Spleen (tissue), 11 donors: ENCODE measurements at regions not wholly inside any gene's neighbourhood (a gene's known extent, or its start where the extent isn't known, plus 50 kb on each side); places are given as distances from the start of the nearest gene placed in this dataset.
"Not testable (repeated sequence)": the region's sequence is repeated elsewhere in the genome, so short reads cannot be mapped to it uniquely, and the experiment has no call there.

Experiments
- DNase-seq: peaks from one replicate; pipeline ENCODE4 v3.0.0-alpha.2; 2020
- H3K27ac ChIP-seq, 8 donors: fragments of 200-600 bp; sonication (generic) in 7 of 8; 1 replicate in 4 of 8; 2 replicates in 4 of 8; pipeline versions ENCODE4 v1.5.0 to v1.8.0; 2016 to 2021; ENCODE audit warnings: inconsistent platforms in 4 of 8, mild to moderate bottlenecking in 4 of 8, moderate library complexity in 1 of 8
- H3K27me3 ChIP-seq, 7 donors: fragments of 200-600 bp; sonication (generic) in 6 of 7; replicated peaks in 1 of 7; 1 replicate in 4 of 7; 2 replicates in 3 of 7; pipeline versions ENCODE4 v1.5.0 to v1.8.0; 2016 to 2021; ENCODE audit warnings: inconsistent platforms in 3 of 7, mild to moderate bottlenecking in 1 of 7
- H3K36me3 ChIP-seq, 6 donors: fragments of 200-600 bp; sonication (generic) in 5 of 6; 1 replicate in 4 of 6; 2 replicates in 2 of 6; pipeline versions ENCODE4 v1.5.0 to v1.8.0; 2016 to 2021; ENCODE audit warnings: inconsistent platforms in 2 of 6
- H3K4me1 ChIP-seq, 6 donors: fragments of 200-600 bp; sonication (generic) in 5 of 6; 1 replicate in 3 of 6; 2 replicates in 3 of 6; pipeline versions ENCODE4 v1.5.0 to v1.8.0; 2016 to 2021; ENCODE audit warnings: inconsistent platforms in 3 of 6
- H3K4me3 ChIP-seq, 8 donors: fragments of 200-600 bp; sonication (generic) in 7 of 8; 1 replicate in 4 of 8; 2 replicates in 4 of 8; pipeline versions ENCODE4 v1.5.0 to v1.8.0; 2016 to 2021; ENCODE audit warnings: inconsistent platforms in 4 of 8, mild to moderate bottlenecking in 4 of 8, moderate library complexity in 2 of 8
- H3K9me3 ChIP-seq, 8 donors: fragments of 200-600 bp; sonication (generic) in 7 of 8; 1 replicate in 4 of 8; 2 replicates in 4 of 8; pipeline versions ENCODE4 v1.5.0 to v1.8.0; 2016 to 2021; ENCODE audit warnings: inconsistent platforms in 4 of 8
- POLR2A ChIP-seq, 3 donors: fragments of 450-650 bp; IDR thresholded peaks; one replicate each; pipeline ENCODE4 v1.5.1; 2017; ENCODE audit warnings: antibody characterized with exemption in 3 of 3, mild to moderate bottlenecking in 1 of 3
- POLR2AphosphoS5 ChIP-seq, 3 donors: sonication (generic); formaldehyde crosslinking; IDR thresholded peaks; one replicate each; pipeline ENCODE4 v1.5.1; 2017; ENCODE audit warnings: antibody characterized with exemption in 3 of 3
- WGBS, 5 donors: extraction: QIAGEN DNeasy Blood & Tissue Kit in 3 of 5; methylation state at CpG; one replicate each; pipeline versions ENCODE4 v1.1.5 to v1.1.7; 2013 to 2018; 5-methylcytosine and 5-hydroxymethylcytosine counted together
- intact Hi-C: fragments of 100-400 bp; cut with DNase I; formaldehyde crosslinking; loops from one replicate; pipeline ENCODE4 v1.15.0; 2023; ENCODE audit warnings: low total_unique reads
- TF ChIP-seq, protein P1 (sequence below), 11 experiments: fragments of 200-600 bp in 7 of 11; fragments of 450-650 bp in 4 of 11; sonication (generic) in 4 of 11; IDR thresholded peaks in 8 of 11; conservative IDR thresholded peaks in 3 of 11; 1 replicate in 7 of 11; 2 replicates in 4 of 11; pipeline versions ENCODE4 v1.4.0 to v1.8.0; 2016 to 2021; ENCODE audit warnings: antibody characterized with exemption in 11 of 11, inconsistent platforms in 4 of 11, mild to moderate bottlenecking in 1 of 11
- donor health status: healthy with polysubstance abuse.
- donor health status: DM: no; HTN: no; CAD: no; lungs with moderate emphysema.
- donor health status: DM: no; HTN: no; CAD: no.
- donor health status: Bipolar disorder and iron deficiency.
- donor health status: healthy.
- donor health status: DM: no; HTN: no; CAD: no.
- donor health status: DM: yes; HTN: yes; CAD: no.

- no peak for DNase-seq
- WGBS, 5 donors, result 91 to 96% (median 93%) methylated on average over 6 of the region's 6 CpGs
- intact Hi-C loops, result no loop called here
Measured at GRCh38 chr21:15472108-15473040, 257.4 kb upstream of the USP25 start.

DNA sequence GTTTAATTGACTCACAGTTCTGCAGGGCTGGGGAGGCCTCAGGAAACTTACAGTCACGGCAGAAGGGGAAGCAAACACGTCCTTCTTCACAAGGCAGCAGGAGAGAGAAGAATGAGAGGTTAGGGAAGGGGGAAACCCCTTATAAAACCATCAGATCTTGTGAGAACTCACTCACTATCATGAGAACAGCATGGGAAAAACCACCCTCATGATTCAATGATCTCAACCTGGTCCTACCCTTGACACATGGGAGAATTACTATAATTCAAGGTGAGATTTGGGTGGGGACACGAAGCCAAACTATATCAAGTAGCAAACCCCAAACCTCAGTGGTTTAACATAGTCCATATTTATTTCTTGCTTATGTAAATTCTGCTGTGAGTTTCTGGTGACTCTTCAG, 252.0 kb upstream of the USP25 start:
- H3K27ac ChIP-seq, H3K27me3 ChIP-seq, H3K36me3 ChIP-seq, H3K4me1 ChIP-seq, DNase-seq, H3K4me3 ChIP-seq, intact Hi-C loops: not testable (repeated sequence)
- peaks cover 0 to 13% (median 5%) of the 10 kb centered on the region in 8 donors for H3K9me3 ChIP-seq
- WGBS, 5 donors, result 65 to 87% (median 72%) methylated on average over 3 of the region's 3 CpGs

More at GRCh38 chr21:15472108-15473040, 257.4 kb upstream of the USP25 start:
- no peaks in the 10 kb centered on the region for H3K36me3 ChIP-seq
- H3K27ac ChIP-seq, result no peak overlapping the region
- peaks cover 0 to 4% (median 0%) of the 10 kb centered on the region in 6 donors for H3K4me1 ChIP-seq
- no peak overlapping the region for H3K4me3 ChIP-seq
- H3K9me3 ChIP-seq, result peaks cover 0 to 5% (median 0%) of the 10 kb centered on the region in 8 donors
- TF ChIP-seq POLR2AphosphoS5 (IDR thresholded peaks at IDR 0.05), result no peak
- H3K27me3 ChIP-seq, result no peaks in the 10 kb centered on the region

DNA sequence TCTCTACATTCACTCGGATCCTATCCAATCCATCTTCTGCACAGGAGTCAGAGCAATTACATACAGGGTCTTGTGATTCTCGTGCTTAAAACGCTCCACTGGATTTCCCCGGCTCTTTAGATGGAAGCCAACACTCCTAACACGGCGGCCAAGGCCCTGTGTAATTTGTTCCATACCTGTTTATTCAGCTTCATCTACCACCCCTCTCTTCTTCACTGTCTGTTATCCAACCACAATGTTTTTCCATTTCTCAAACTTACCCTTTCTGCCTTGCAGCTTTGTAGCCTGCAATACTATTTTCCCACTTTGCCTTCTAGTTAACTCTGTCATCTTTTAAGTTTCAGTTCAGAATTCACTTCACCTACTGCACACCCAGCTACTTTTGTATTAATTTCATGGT, 249.6 kb upstream of the USP25 start:
- no peak for DNase-seq
- Histone ChIP-seq H3K9me3 (peaks cover 0 to 13% (median 5%) of the 10 kb centered on the region in 8 donors), H3K36me3 (no peaks in the 10 kb centered on the region), H3K27me3 (no peaks in the 10 kb centered on the region), H3K4me3 (no peak overlapping the region), H3K27ac (no peak overlapping the region), H3K4me1 (peaks cover 0 to 10% (median 6%) of the 10 kb centered on the region in 6 donors)
- intact Hi-C loops, result loop anchor here (5.0 kb wide), 1 partner anchor 618 kb away; no protein-coding TSS in a partner anchor
- WGBS, 5 donors, result 89 to 94% (median 92%) methylated on average over 6 of the region's 6 CpGs
- no peak for TF ChIP-seq POLR2AphosphoS5 (IDR thresholded peaks at IDR 0.05)
- TF ChIP-seq, protein P1, sequence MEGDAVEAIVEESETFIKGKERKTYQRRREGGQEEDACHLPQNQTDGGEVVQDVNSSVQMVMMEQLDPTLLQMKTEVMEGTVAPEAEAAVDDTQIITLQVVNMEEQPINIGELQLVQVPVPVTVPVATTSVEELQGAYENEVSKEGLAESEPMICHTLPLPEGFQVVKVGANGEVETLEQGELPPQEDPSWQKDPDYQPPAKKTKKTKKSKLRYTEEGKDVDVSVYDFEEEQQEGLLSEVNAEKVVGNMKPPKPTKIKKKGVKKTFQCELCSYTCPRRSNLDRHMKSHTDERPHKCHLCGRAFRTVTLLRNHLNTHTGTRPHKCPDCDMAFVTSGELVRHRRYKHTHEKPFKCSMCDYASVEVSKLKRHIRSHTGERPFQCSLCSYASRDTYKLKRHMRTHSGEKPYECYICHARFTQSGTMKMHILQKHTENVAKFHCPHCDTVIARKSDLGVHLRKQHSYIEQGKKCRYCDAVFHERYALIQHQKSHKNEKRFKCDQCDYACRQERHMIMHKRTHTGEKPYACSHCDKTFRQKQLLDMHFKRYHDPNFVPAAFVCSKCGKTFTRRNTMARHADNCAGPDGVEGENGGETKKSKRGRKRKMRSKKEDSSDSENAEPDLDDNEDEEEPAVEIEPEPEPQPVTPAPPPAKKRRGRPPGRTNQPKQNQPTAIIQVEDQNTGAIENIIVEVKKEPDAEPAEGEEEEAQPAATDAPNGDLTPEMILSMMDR (IDR thresholded peaks at IDR 0.05 in 8 of 11, conservative IDR thresholded peaks at IDR 0.05 in 3 of 11), result no peak

DNA sequence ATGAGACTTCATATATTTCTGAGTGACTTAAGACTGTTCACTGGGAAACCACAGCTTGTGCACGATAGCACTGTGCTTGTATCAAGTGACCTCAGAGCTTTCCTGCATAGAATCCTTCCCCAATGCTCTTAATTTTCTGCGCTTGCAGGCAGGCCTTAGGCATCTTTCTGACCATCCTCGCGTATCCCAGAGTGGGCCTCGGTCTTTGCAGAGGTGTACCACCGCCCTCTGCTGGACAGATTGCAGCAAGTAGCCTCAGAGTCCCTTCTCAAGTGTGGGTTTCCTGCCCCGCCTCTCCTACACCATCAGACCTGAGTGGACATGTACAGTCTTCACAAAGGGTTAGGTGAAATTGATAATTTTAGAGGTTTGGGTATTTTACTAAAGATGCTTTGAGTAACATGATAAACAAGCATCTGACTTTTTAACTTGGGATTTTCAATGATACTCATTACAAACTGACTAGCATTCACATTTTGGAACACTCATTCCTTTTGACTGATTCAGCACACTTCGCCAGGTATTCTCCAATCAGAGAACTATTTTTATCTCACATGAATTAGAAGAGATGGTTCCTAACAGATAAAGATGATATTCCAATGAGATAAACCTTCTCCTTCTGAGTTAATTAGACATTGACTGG, 246.5 kb upstream of the USP25 start:
- no peak overlapping the region for H3K27ac ChIP-seq
- 9 to 13% (median 10%) methylated on average over 8 of the region's 8 CpGs for WGBS, 5 donors
- no peaks in the 10 kb centered on the region for H3K9me3 ChIP-seq
- TF ChIP-seq, protein P1 (IDR thresholded peaks at IDR 0.05 in 8 of 11, conservative IDR thresholded peaks at IDR 0.05 in 3 of 11), result peak; percentile 73 to 92 (median 88)
- TF ChIP-seq POLR2AphosphoS5 (IDR thresholded peaks at IDR 0.05) (peak in 2 of 3 donors; percentile 64 to 76), POLR2A (IDR thresholded peaks at IDR 0.05) (no peak)
- no peaks in the 10 kb centered on the region for H3K27me3 ChIP-seq
- peaks cover 0 to 10% (median 6%) of the 10 kb centered on the region in 6 donors for H3K4me1 ChIP-seq
- H3K36me3 ChIP-seq, result no peaks in the 10 kb centered on the region
- peak; percentile 94 for DNase-seq
- intact Hi-C loops, result loop anchor here (5.0 kb wide), 1 partner anchor 621 kb away; no protein-coding TSS in a partner anchor
- H3K4me3 ChIP-seq, result no peak overlapping the region
